GM15510 (cell line): ENCODE measurements at regions not wholly inside any gene's neighbourhood (a gene's known extent, or its start where the extent isn't known, plus 50 kb on each side); places are given as distances from the start of the nearest gene placed in this dataset.

Source experiments
- POLR2A ChIP-seq: IDR thresholded peaks from 3 replicates; pipeline ENCODE4 v1.6.1; 2011; ENCODE audit warnings: borderline replicate concordance; ENCODE audit not compliant: insufficient read length; ENCODE audit errors: extremely low read depth

DNA sequence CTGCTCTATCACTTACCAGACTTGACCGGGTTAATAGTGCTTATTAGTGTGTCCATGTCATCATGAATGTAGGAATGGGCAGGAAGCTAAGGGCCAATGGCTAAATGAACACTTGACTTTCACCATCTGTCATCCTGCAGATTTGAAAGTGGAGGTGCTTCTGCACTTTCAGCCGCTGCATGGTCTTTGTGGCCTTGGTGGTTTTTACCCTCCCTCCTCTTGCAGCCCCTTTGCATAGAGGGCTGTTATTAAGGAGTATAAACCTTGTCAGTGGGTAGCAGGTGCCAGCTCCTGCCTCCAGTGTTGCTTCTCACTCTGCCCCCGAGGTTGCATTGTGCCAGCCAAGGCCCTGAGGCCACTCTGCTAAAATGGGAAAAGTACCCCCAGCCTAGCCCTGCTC, 122.2 kb upstream of the TNFAIP3 start:
- no peak for TF ChIP-seq POLR2A

DNA sequence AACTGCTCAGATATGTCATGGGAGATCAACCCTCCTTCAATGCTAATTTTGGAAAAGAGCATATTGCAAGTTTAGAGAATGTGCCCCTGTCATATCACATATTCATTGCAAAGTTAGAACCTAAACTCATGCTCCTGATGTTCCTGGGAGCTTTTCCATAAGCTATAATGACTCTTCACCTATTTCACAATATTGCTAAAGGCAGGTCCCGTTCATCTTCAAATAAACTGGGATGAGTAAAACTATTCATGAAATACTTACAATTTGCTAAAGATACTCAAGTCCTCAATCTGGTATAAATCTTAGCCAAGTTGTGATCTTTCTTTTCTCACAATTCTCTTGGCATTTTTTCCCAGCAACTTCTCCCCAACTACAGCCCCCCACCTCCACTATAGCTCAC, 121.7 kb upstream of the TNFAIP3 start:
- no peak for TF ChIP-seq POLR2A

DNA sequence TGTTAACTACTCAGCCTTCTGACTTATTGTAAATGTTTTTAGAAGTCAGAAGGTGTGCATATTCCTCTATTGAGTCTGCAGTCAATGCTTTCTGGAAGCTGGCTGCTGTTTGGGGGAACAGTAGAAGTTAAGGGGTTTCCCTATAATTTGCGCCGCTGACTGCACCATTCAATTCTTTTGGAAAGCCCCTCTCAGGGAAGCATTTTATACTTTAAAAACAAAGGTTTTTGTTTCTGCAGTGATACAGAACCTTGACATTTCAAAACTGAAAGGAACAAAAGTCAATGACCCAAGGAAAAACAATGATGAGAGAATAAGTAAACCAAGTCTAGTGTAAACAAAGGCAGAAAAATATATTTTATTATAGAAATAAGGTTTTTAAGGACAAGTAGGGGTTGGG, 120.8 kb upstream of the TNFAIP3 start:
- no peak for TF ChIP-seq POLR2A

DNA sequence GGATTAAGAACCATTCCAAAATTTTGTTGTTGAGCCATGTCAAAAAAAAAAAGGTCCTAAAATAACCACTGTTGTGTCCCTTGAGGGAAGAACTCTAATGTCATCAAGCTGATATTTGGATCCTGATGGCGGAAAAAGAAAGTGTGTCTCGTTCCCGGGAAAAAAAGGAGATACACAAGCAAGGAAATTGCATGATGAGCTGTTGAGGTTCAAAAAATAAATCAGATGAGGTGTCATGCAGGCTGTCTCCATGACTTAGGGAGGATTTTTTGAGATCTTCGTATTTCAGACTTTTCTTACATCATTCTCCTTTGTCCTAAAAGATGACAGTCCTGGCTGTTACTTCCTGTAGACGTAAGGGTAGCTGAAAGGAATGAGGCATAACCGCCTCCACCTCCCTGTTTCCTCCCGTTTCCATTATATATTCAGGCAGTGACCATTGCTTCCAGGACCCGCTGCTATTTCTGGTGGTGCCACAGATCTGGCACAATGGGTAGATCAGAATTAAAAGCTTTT, 117.3 kb upstream of the TNFAIP3 start:
- no peak for TF ChIP-seq POLR2A

DNA sequence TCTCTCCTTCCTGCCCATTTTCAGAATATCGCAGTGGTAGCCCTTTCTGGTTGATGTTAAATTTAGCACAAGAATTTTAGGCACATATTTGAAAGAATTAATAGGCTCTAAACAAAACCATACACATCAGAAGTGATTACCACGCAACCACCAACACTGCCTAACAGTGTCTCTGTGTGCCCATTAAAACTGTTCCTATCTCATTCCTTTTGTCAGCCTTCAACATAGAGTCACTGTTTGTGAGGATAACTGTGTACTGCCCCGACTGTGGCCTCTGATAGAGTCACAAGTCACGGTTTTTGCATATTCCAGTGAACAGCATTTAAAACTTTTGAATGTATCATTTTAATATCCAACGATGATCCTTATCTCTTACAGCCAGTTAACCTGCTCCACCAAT, 116.8 kb upstream of the TNFAIP3 start:
- no peak for TF ChIP-seq POLR2A

DNA sequence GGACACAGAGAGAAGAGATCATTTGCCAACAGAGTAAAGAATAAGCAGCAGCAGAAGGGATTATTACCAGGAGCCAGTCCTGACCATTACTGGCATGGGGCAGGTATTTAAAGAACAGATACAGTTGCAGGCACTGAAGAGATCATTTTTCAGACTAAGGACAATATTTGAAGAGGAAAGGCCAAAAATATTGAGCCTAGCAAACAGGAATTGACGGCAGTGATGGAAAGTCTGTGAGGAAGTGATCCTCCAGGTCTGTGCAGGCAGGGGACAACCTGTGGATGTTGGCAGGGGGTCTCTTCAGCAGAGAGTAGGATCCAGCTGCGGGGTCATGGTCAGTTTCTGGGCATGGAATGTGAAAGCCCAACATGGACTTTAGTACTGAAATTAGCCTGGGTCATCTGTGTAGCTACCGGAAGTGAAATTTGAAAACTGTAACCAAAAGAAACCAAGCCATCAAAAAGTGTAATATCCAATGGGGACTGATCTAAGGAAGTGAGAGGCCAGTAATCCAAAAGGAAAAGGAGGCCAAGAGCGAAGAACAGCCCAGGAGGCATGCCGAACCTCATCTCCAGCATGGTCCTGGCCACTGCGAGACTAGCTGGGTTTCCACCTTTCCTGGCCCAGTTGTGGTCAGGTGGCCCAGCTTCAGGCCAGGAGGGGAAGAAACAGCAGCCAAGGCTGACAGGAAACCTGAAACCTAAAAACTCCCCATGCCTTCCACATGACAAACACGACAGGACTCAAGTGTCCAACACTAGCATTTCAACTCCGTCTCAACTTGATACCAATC, 115.1 kb upstream of the TNFAIP3 start:
- no peak for TF ChIP-seq POLR2A

DNA sequence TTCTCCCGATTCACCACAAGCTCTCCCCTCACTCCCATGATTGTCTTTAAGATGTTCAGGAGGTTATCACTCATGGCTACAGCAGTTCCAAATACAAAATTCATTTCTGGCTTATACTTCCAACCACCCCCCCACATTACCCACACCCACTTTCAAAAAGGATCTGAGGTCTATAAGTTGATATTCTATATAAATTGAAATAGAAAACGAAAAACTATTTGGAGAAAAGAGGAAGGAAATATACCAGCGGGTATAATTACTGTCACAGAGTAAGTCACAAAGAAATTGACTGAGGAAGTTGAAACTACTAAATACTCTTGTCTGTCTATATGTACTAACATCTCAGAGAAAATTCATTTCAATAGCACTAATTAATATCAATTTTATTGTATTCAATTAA, 112.7 kb upstream of the TNFAIP3 start:
- TF ChIP-seq POLR2A = no peak

DNA sequence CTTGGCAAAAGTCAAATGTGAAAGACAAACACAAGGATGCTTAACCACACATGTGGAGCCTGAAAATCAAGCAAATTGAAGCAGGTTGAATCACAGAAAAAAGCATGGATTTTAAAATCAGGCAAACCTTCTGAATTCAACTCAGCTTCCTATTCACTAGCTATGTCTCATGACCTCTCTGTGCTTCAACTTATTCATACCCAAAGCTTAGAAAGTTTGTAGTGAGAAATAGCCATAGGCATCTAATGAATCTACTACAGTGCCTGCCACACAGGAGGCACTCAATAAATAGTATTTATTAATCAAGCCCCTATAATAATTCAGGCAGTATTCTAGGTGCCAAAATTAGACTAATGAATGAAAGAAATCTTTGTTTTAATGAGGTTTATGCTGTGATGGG, 112.2 kb upstream of the TNFAIP3 start:
- TF ChIP-seq POLR2A = no peak

DNA sequence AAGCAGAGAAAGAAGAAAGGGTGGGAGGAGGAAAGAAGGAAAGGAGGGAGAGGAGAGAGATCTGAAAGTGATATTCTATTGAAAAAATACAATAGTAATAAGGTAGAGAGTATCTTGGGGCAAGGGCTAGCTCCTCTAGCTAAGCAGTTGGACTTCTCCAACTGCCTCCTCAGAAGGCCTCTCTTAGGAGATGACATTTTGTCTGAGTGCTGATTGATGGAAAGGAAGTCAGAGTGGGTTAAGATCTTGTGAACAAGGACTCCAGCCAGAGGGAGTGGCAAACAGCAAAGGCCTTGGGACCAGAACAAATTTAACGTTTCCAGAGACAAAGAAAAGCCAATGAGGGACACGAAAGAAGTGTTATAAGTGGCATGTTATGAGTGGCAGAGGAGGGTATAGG, 111.8 kb upstream of the TNFAIP3 start:
- TF ChIP-seq POLR2A = no peak

DNA sequence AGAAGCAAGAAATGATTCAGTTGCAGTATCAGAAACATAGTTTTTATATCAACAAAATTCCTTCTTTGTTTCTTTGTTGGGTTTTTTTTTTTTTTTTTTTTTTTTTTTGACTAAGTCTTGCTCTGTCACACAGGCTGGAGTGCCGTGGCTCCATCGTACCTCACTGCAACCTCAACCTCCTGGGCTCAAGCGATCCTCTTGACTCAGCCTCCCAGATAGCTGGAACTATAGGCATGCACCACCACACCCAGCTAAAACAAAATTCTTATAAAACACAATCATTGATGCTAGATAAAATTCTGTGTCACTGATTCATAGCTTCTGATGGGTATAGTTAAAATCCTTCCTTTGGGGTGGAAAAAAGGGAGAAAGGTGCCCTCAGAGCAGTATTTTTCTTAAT, 110.3 kb upstream of the TNFAIP3 start:
- TF ChIP-seq POLR2A = no peak

DNA sequence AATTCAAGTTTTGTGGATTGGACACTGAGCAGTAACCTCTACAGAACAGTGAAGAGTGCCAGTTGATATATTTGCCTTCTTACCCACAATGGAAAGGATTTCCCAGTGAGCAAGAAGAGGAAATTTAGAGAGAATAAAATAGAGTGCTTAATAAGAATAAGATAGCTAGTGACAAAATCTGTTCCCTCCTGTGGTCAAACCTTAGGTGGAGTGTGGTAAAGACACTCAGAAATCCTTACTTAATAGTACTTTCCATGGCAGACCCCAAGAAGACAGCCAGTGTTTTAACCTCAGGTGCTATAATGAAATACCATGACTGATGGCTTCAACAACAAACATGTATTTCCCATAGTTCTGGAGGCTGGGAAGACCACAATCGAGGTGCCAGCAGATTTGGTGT, 108.4 kb upstream of the TNFAIP3 start:
- TF ChIP-seq POLR2A = no peak

DNA sequence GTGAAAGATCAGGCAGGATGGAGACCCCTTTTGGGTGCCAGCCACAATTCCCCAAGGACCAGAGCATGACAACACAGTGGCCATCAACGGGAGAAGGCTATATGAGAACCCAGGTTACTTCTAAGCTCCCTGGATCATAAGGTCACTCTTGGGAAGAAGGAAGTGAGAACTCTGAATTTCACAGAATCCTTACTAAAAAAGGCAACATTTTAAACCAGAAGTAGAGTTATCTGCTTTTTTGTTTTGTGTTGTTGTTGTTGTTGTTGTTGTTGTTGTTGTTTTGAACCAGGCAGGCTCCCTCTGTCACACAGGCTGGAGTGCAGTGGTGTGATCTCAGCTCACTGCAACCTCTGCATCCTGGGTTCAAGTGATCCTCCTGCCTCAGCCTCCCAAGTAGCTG, 107.4 kb upstream of the TNFAIP3 start:
- no peak for TF ChIP-seq POLR2A

DNA sequence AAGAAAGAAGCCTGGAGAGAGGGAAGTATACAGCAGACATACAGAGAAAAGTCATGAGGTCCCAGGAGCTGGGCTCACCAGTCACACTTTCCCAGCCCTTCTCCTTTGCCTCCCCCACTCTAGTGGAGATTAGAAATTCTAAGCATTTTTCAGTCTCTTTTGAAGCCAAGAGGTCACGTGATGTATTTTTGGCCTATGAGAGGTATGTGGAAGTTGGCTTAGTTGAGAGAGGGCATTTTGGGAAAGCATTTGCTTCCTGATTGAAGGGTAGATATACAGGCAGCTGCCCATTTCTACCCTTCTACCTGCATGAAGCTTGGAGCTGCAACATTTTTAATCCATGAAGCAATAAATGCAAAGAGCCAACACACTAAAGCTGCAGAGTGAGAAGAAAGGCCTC, 106.0 kb upstream of the TNFAIP3 start:
- no peak for TF ChIP-seq POLR2A

DNA sequence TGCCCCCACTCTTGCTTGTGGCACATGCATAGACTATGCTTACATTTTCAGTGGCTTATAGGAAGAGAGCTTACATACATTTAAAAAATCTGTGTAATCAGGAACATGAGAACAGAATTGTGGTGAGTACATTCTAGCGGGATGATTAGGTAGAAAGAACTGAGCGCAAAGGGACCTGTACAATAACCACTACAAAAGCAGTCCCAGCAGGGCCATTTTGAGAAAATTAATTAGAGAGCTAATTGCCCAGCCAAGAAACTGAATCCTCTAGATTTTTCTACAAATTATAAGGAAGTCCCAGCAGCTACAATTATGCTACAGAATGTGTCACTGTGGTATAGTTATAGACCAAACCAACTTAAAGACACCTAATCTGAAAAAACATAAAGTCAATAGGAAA, 105.6 kb upstream of the TNFAIP3 start:
- no peak for TF ChIP-seq POLR2A

DNA sequence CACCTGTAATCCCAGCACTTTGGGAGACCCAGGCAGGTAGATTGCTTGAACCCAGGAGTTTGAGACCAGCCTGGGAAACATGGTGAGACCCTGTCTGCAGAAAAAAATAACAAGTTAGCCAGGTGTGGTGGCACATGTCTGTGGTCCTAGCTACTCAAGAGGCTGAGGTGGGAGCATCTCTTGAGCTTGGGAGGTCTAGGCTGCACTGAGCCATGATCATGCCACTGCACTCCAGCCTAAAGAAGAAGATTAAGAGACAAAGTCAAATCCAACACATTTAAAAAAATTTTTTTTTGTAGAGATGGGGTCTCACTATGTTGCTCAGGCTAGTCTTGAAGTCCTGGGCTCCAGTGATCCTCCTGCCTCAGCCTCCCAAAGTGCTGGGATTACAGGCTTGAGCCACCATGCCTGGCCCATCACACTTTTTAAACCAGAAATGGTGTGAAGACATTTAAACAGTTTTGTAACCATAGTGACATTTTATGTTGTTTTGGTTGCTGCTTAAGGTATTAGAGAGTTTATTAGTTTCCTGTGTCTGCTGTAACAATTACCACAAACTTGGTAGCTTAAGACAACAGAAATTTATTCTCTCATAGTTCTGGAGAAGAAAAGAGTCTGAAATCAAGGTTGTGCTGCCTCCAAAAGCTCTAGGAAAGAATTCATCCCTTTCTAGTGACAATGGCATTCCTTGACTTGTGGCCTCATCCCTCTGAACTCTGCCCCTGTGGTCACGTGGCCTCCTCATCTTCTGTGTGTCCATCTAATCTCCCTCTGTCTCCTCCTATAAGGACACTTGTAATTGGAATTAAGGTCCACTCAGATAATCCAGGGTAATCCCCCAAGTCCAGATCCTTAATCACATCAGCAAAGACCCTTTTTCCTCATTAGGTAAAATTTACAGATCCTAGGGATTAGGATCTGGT, 104.6 kb upstream of the TNFAIP3 start:
- TF ChIP-seq POLR2A = no peak
